SK-N-SH (cell line): ENCODE measurements at regions not wholly inside any gene's neighbourhood (a gene's known extent, or its start where the extent isn't known, plus 50 kb on each side); places are given as distances from the start of the nearest gene placed in this dataset.

Experiments
- CTCF ChIA-PET: fragments of 300-600, 350-600 bp; formaldehyde crosslinking; extraction: SDS; loops from one replicate; lab custom pipeline; 2021; lab: Yijun Ruan, JAX
- POLR2A ChIA-PET: fragments of 350-600 bp; sonication (Branson Sonifier 250); formaldehyde crosslinking; extraction: SDS; loops from one replicate; lab custom pipeline; 2020; ENCODE audit warnings: antibody characterized with exemption, inconsistent platforms; lab: Yijun Ruan, JAX
- DNase-seq: peaks from one replicate; pipeline ENCODE4 v3.0.0; 2012
- H2AFZ ChIP-seq: fragments of 200-600 bp; sonication (generic); 2 replicates; pipeline ENCODE4 v1.8.1; 2016; ENCODE audit warnings: antibody characterized with exemption, mild to moderate bottlenecking, low read depth
- H3F3A ChIP-seq: fragments of 200-600 bp; sonication (generic); replicated peaks from 2 replicates; pipeline ENCODE3; 2016; ENCODE audit warnings: antibody characterized with exemption, mild to moderate bottlenecking; ENCODE audit not compliant: insufficient read depth
- H3K27ac ChIP-seq, 2 experiments: fragments of 200-500 bp in 1 of 2; fragments of 200-600 bp in 1 of 2; sonication (Bioruptor generic) in 1 of 2; sonication (generic), shearing (Covaris generic) in 1 of 2; 2 replicates each; pipeline versions ENCODE4 v1.5.1 to v1.6.1; 2014 to 2016; ENCODE audit warnings: low read depth in 2 of 2, inconsistent platforms in 1 of 2, low read length in 1 of 2, mild to moderate bottlenecking in 1 of 2, mixed read lengths in 1 of 2
- H3K27me3 ChIP-seq: fragments of 200-600 bp; sonication (generic), shearing (Covaris generic); 2 replicates; pipeline ENCODE4 v1.6.1; 2016; ENCODE audit warnings: mixed run types; ENCODE audit not compliant: insufficient read depth
- H3K36me3 ChIP-seq, 2 experiments: fragments of 200-500 bp in 1 of 2; fragments of 200-600 bp in 1 of 2; sonication (Bioruptor generic) in 1 of 2; sonication (generic) in 1 of 2; replicated peaks in 1 of 2; 2 replicates each; pipeline versions ENCODE3 to v1.5.1; 2014 to 2016; ENCODE audit warnings: low read length in 1 of 2, mild to moderate bottlenecking in 1 of 2; ENCODE audit not compliant: insufficient read depth in 2 of 2, control insufficient read depth in 1 of 2
- H3K4me1 ChIP-seq, 2 experiments: fragments of 200-500 bp in 1 of 2; fragments of 200-600 bp in 1 of 2; sonication (Bioruptor generic) in 1 of 2; sonication (generic), shearing (Covaris generic) in 1 of 2; 2 replicates each; pipeline versions ENCODE4 v1.5.1 to v1.6.1; 2014 to 2016; ENCODE audit warnings: low read depth in 1 of 2, low read length in 1 of 2, mixed run types in 1 of 2; ENCODE audit not compliant: insufficient read depth in 2 of 2, control insufficient read depth in 1 of 2
- H3K4me2 ChIP-seq: fragments of 200-600 bp; sonication (generic), shearing (Covaris generic); 2 replicates; pipeline ENCODE4 v1.6.1; 2017; ENCODE audit warnings: mixed run types
- H3K4me3 ChIP-seq, 2 experiments: fragments of 200-500 bp in 1 of 2; fragments of 200-600 bp in 1 of 2; sonication (Bioruptor generic) in 1 of 2; sonication (generic), shearing (Covaris generic) in 1 of 2; 2 replicates each; pipeline versions ENCODE4 v1.5.1 to v1.8.1; 2014 to 2016; ENCODE audit warnings: low read depth in 2 of 2, inconsistent platforms in 1 of 2, low read length in 1 of 2, mild to moderate bottlenecking in 1 of 2, mixed read lengths in 1 of 2, moderate library complexity in 1 of 2
- H3K79me2 ChIP-seq: fragments of 200-600 bp; sonication (generic); 2 replicates; pipeline ENCODE4 v1.8.1; 2017; ENCODE audit warnings: mild to moderate bottlenecking; ENCODE audit not compliant: insufficient read depth
- H3K9ac ChIP-seq: fragments of 200-600 bp; sonication (generic); 2 replicates; pipeline ENCODE4 v1.6.1; 2017; ENCODE audit warnings: mixed run types
- H3K9me2 ChIP-seq: fragments of 200-600 bp; sonication (generic); 2 replicates; pipeline ENCODE4 v1.6.1; 2017; ENCODE audit warnings: mixed run types
- H3K9me3 ChIP-seq: fragments of 200-600 bp; sonication (generic); 2 replicates; pipeline ENCODE4 v1.6.1; 2017; ENCODE audit warnings: mixed run types, mild to moderate bottlenecking, moderate library complexity
- H4K20me1 ChIP-seq: fragments of 200-600 bp; sonication (generic); 2 replicates; pipeline ENCODE4 v1.6.1; 2017; ENCODE audit warnings: mild to moderate bottlenecking, mixed run types; ENCODE audit not compliant: insufficient read depth
- EP300 ChIP-seq, 2 experiments: IDR thresholded peaks; 2 replicates each; pipeline versions ENCODE4 v1.4.0 to v1.6.1; 2012; ENCODE audit warnings: borderline replicate concordance in 1 of 2, low read depth in 1 of 2, low read length in 1 of 2
- EZH2phosphoT487 ChIP-seq: fragments of 200-600 bp; sonication (generic); IDR thresholded peaks from 2 replicates; pipeline ENCODE4 v1.6.1; 2017; ENCODE audit warnings: low read depth, mixed run types, mild to moderate bottlenecking, antibody characterized with exemption, moderate library complexity, borderline replicate concordance
- FOSL2 ChIP-seq: IDR thresholded peaks from 2 replicates; pipeline ENCODE4 v1.4.0; 2012; ENCODE audit warnings: low read depth, mild to moderate bottlenecking, moderate library complexity, borderline replicate concordance
- FOXJ3 ChIP-seq: sonication (generic); formaldehyde crosslinking; IDR thresholded peaks from 2 replicates; pipeline ENCODE4 v1.5.1; 2020; ENCODE audit warnings: mild to moderate bottlenecking, missing genetic modification reagents
- GATA2 ChIP-seq: sonication (generic); formaldehyde crosslinking; IDR thresholded peaks from 2 replicates; pipeline ENCODE4 v1.5.0; 2020; ENCODE audit warnings: mild to moderate bottlenecking, missing genetic modification reagents
- JUND ChIP-seq: IDR thresholded peaks from 2 replicates; pipeline ENCODE4 v1.4.0; 2012
- MEF2A ChIP-seq: IDR thresholded peaks from 2 replicates; pipeline ENCODE4 v1.4.0; 2012; ENCODE audit warnings: low read depth, borderline replicate concordance
- NFIC ChIP-seq: IDR thresholded peaks from 2 replicates; pipeline ENCODE4 v1.4.0; 2012; ENCODE audit warnings: borderline replicate concordance
- NRF1 ChIP-seq: IDR thresholded peaks from 2 replicates; pipeline ENCODE4 v1.6.1; 2012; ENCODE audit warnings: low read depth, mild to moderate bottlenecking, low read length
- POLR2AphosphoS5 ChIP-seq: IDR thresholded peaks from 2 replicates; pipeline ENCODE4 v1.6.1; 2012; ENCODE audit warnings: low read depth, low read length
- REST ChIP-seq: IDR thresholded peaks from 2 replicates; pipeline ENCODE4 v1.6.1; 2012; ENCODE audit warnings: mild to moderate bottlenecking, low read depth, low read length, moderate library complexity
- SMC3 ChIP-seq: IDR thresholded peaks from 2 replicates; pipeline ENCODE4 v1.6.1; 2012; ENCODE audit warnings: low read depth, low read length, improper control_type of control experiment
- TEAD4 ChIP-seq: IDR thresholded peaks from 2 replicates; pipeline ENCODE4 v1.4.0; 2012; ENCODE audit warnings: mild to moderate bottlenecking, borderline replicate concordance; ENCODE audit not compliant: insufficient read depth
- WGBS: methylation state at CpG from one replicate; pipeline ENCODE4 v1.1.6; 2017; ENCODE audit warnings: low lambda C conversion rate; 5-methylcytosine and 5-hydroxymethylcytosine counted together
- TF ChIP-seq, protein P1 (sequence below): fragments of 200-600 bp; sonication (generic); IDR thresholded peaks from 2 replicates; pipeline ENCODE4 v1.6.1; 2017; ENCODE audit warnings: antibody characterized with exemption, mild to moderate bottlenecking, moderate library complexity
- TF ChIP-seq, protein P2 (sequence below): IDR thresholded peaks from 2 replicates; pipeline ENCODE4 v1.4.0; 2012; ENCODE audit warnings: low read depth, borderline replicate concordance
- TF ChIP-seq, protein P3 (sequence below): fragments of 150-350 bp; IDR thresholded peaks from 2 replicates; pipeline ENCODE4 v1.6.1; 2017; ENCODE audit warnings: antibody characterized with exemption, low read length, low read depth, borderline replicate concordance
- TF ChIP-seq, protein P4 (sequence below): IDR thresholded peaks from 2 replicates; pipeline ENCODE4 v1.4.0; 2012; ENCODE audit warnings: low read depth

- CTCF ChIA-PET = interaction anchor here (0.6 kb wide), 1 partner anchor 436 kb away, joined by 3 read pairs; no protein-coding TSS in a partner anchor
Measured at GRCh38 chr11:36824349-36824748, 226.3 kb upstream of the RAG2 start.

More at GRCh38 chr11:36824349-36824748, 226.3 kb upstream of the RAG2 start:
- H3K27me3 ChIP-seq = no peaks in the 10 kb centered on the region
- no peaks in the 10 kb centered on the region for H3K9me3 ChIP-seq
- no peaks in the 10 kb centered on the region for H3K36me3 ChIP-seq
- no peak overlapping the region for H3K9ac ChIP-seq
- TF ChIP-seq FOSL2 = no peak
- no peak for TF ChIP-seq POLR2AphosphoS5
- TF ChIP-seq FOXJ3 (CRISPR knock-in tag) = no peak
- TF ChIP-seq REST = no peak
- TF ChIP-seq, protein P1, sequence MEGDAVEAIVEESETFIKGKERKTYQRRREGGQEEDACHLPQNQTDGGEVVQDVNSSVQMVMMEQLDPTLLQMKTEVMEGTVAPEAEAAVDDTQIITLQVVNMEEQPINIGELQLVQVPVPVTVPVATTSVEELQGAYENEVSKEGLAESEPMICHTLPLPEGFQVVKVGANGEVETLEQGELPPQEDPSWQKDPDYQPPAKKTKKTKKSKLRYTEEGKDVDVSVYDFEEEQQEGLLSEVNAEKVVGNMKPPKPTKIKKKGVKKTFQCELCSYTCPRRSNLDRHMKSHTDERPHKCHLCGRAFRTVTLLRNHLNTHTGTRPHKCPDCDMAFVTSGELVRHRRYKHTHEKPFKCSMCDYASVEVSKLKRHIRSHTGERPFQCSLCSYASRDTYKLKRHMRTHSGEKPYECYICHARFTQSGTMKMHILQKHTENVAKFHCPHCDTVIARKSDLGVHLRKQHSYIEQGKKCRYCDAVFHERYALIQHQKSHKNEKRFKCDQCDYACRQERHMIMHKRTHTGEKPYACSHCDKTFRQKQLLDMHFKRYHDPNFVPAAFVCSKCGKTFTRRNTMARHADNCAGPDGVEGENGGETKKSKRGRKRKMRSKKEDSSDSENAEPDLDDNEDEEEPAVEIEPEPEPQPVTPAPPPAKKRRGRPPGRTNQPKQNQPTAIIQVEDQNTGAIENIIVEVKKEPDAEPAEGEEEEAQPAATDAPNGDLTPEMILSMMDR = no peak
- no peak for TF ChIP-seq NFIC
- TF ChIP-seq MEF2A = no peak
- TF ChIP-seq NRF1 = no peak
- TF ChIP-seq SMC3 = no peak
- no peak for TF ChIP-seq GATA2 (CRISPR knock-in tag)
- TF ChIP-seq JUND = no peak
- TF ChIP-seq, protein P2, sequence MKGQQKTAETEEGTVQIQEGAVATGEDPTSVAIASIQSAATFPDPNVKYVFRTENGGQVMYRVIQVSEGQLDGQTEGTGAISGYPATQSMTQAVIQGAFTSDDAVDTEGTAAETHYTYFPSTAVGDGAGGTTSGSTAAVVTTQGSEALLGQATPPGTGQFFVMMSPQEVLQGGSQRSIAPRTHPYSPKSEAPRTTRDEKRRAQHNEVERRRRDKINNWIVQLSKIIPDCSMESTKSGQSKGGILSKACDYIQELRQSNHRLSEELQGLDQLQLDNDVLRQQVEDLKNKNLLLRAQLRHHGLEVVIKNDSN = no peak
- TF ChIP-seq EZH2phosphoT487 = no peak
- no peak for TF ChIP-seq EP300 (IDR thresholded peaks at IDR 0.05; ENCODE audit: borderline replicate concordance in 1 of 2, low read depth in 1 of 2, low read length in 1 of 2)
- no peak for TF ChIP-seq TEAD4
- TF ChIP-seq, protein P3, sequence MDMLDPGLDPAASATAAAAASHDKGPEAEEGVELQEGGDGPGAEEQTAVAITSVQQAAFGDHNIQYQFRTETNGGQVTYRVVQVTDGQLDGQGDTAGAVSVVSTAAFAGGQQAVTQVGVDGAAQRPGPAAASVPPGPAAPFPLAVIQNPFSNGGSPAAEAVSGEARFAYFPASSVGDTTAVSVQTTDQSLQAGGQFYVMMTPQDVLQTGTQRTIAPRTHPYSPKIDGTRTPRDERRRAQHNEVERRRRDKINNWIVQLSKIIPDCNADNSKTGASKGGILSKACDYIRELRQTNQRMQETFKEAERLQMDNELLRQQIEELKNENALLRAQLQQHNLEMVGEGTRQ = no peak
- TF ChIP-seq, protein P4, sequence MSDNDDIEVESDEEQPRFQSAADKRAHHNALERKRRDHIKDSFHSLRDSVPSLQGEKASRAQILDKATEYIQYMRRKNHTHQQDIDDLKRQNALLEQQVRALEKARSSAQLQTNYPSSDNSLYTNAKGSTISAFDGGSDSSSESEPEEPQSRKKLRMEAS = no peak
- TF ChIP-seq, all 33 proteins: peak for 0
- WGBS = 26% methylated on average over 1 of the region's 1 CpG
- no peak overlapping the region for H2AFZ ChIP-seq
- no peak overlapping the region for H3K4me2 ChIP-seq
- no peak overlapping the region for H3K4me3 ChIP-seq
- no peaks in the 10 kb centered on the region for H3F3A ChIP-seq
- no peaks in the 10 kb centered on the region for H3K79me2 ChIP-seq
- no peak overlapping the region for H3K27ac ChIP-seq
- DNase-seq = no peak
- no peaks in the 10 kb centered on the region for H3K9me2 ChIP-seq
- no peaks in the 10 kb centered on the region; a peak in 1 of 4 replicates for H3K4me1 ChIP-seq
- H4K20me1 ChIP-seq = no peaks in the 10 kb centered on the region
- POLR2A ChIA-PET = no interaction called here
